ENCODE measurements at regions not wholly inside any gene's neighbourhood (a gene's known extent, or its start where the extent isn't known, plus 50 kb on each side); places are given as distances from the start of the nearest gene placed in this dataset.

GRCh38 chr6:40128127-40128526 is 193.9 kb upstream of the MOCS1 start:
- no peak for TF ChIP-seq CTCF (conservative IDR thresholded peaks at IDR 0.05)
- no peak for TF ChIP-seq EZH2 (IDR thresholded peaks at IDR 0.05; ENCODE audit: low read depth)
